SHP77 (cell line): ENCODE measurements at regions not wholly inside any gene's neighbourhood (a gene's known extent, or its start where the extent isn't known, plus 50 kb on each side); places are given as distances from the start of the nearest gene placed in this dataset.
"Not testable (repeated sequence)": the region's sequence is repeated elsewhere in the genome, so short reads cannot be mapped to it uniquely, and the experiment has no call there.

Experiments used
- DNase-seq, 2 experiments: peaks; one replicate each; lab custom pipeline; 2025; lab: John Stamatoyannopoulos, UW

DNA sequence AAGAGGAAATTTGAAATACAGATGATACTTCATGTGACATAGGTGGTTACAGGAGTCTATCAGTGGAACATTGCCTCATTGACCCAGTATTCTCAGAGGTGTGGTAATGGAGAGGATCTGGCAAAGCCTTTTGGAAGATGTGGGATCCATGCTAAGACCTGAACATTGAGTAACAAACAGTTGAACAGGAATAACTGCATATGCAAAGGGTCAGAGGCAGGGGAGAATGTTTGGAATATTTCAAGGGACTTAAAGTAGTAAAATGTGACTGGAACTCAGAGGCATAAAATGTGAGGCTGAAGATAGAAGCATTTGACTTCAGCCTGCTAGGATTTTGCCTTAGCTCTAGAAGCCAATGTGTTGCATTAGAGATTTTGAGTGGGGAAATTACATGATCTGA is 300.2 kb upstream of the ETAA1 start:
- no peak for DNase-seq

DNA sequence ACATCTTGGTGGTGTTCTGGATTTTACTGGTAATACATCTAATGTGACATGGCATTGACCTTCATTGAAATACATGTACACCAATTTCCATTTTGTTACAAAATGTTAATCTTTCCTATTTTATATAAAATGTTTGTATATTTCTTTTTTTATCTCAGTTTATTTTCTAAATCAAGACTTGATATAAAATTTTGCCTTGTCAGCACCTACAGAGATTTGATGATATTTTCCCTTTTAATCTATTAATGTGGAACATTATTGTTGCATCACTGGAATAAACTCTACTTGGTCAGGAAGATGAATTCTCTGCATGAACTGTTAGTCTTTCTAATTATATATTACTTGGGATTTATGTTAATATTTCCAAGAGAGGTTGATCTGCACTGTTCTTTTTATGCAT is 294.0 kb upstream of the ETAA1 start:
- DNase-seq = no peak

DNA sequence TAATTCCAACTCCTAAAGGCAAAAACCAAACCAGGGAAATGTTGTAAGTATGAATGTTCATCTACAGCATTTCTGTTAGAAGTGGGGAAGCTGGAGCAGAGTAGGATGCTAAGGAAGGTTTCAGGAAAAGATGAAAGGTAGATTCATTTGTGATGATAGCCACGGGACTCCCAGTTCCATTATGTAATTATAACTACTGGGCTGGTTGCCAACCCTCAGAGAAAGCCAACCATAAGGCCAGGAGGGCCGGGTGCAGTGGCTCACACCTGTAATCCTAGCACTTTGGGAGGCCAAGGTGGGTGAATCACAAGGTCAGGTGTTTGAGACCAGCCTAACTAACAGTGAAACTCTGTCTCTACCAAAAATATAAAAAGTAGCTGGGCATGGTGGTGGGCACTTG is 288.9 kb upstream of the ETAA1 start:
- DNase-seq = peak; percentile 3 to 10

DNA sequence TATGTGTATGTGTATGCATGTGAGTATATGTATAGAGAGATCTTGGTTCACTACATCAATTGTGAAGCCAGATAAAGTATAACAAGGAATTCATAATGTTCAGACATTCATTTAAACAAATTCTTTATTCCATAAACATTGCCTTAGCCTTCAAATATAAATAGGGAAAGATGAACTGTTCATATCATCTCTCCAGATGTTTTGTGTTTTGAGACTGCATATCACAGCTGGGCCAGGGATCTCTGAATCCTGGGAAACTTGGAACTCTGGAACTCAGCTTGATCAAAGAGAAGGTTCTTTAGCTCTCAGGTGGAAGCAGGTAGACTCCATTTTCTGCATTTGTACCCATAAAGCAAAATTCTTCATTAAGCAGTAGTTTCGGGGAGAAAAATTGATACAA is 272.6 kb upstream of the ETAA1 start:
- no peak for DNase-seq

DNA sequence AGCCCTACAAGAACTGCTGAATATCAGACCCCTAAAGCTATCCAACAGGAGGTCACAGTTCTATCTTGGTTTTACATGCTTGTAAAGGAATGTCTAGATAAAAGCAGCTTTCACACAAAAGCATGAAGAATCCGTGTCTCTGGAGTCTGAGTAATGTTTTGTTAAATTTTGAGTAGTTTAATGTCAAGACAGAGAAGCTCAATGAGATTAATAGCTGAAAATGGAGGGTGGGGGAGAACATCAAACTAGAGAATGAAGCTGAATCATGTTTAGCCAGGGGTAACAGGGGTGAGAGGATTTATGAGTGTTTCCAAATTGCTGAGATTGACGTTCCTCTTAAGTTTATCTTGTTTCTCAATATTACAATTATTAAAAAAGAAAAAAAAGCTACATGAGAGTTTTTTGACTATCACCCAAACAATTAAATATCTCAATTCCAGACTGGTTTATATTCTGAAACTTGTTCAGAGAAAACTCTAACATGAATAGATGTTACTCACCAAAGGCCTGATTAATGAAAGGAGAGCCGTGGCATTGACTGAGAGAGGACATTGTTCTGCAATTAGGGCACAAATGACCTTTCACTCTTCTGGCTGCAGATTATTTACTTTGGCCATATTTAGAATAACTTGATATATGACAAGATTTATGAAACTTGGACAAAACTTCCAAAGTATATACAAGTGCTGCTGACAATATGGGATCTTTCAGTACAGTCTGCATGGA is 266.4 kb upstream of the ETAA1 start:
- DNase-seq = no peak

DNA sequence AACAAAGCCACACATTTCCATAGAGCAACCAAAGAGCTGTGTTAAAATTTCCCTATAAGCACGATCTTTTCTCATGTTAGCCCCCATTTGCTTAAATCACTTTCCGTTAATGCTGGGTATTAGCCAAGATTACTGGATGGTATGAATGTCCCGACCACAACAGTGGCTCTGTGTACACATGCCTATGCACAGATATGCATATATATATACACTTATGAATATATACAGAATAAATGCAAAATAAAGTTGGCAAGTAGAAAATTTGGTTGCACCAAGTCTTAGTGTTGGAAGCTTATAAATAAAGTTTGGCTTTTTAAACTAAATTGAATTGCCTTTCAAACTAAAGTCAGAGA is 265.9 kb upstream of the ETAA1 start:
- DNase-seq = no peak

DNA sequence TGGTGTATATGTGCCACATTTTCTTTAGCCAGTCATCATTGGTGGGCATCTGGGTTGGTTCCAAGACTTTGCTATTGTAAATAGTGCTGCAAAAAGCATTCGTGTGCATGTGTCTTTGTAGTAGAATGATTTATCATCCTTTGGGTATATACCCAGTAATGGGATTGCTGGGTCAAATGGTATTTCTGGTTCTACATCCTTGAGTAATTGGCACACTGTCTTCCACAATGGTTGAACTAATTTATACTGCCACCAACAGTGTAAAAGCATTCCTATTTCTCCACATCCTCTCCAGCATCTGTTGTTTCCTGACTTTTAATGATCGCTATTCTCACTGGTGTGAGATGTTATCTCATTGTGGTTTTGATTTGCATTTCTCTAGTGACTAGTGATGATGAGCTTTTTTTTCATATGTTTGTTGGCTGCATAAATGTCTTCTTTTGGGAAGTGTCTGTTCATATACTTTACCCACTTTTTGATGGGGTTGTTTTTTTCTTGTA is 264.6 kb upstream of the ETAA1 start:
- DNase-seq = not testable (repeated sequence)

DNA sequence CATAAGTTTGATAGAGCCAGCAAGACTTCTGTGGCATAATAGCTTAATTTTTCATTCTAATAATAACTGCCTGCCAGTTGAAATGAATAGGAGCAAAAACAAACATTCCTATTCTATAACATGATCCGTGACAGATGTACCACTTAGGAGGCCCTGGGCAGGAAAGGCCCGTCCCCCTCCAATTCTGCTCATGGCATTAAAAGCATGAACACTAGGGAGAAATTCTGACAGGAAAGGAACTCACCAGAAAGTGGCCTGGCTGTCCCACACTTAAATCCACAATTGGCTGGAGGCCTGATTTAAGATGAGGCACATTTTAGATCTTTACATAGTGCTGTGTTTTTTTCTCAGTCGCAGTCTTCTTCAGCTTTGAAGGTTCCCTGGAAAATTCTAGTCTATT is 261.9 kb upstream of the ETAA1 start:
- DNase-seq = no peak

DNA sequence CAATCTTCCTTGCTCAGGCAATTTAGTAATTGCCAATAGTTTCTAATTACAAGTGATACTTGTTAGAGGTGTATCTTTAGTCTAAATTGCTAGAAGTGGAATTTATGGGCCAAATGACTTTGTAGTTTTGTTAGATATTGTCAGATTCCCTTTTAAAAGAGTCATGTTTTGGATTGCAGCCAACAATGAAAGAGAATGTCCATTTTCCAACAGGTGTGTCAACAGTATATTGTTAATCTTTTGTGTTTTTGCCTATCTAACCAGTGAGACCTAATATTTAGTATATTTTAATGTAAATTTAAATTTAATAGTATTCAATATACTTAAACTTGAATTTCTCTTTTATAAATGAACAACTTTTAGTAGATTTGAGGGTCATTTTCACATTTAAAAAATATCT is 259.4 kb upstream of the ETAA1 start:
- peak; percentile 22 to 39 for DNase-seq

DNA sequence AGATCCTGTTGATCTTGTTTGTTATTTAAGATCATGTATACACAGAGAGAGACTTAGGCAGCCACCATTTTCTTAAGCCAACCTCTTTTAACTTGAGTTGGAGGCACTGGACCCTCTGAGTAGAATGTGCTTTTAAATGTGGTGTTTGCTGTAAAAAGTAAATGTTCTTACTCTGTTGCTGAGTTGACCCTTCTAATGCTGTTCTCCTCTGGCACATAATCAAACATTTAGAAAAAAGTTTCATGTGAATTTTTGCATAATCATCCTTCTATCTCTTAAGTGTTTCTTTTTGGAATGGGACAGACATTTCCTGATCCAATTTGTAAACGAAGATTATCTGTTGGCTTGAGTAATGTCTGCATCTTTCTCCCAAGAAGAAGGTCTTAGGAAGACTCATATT is 255.1 kb upstream of the ETAA1 start:
- DNase-seq = no peak

DNA sequence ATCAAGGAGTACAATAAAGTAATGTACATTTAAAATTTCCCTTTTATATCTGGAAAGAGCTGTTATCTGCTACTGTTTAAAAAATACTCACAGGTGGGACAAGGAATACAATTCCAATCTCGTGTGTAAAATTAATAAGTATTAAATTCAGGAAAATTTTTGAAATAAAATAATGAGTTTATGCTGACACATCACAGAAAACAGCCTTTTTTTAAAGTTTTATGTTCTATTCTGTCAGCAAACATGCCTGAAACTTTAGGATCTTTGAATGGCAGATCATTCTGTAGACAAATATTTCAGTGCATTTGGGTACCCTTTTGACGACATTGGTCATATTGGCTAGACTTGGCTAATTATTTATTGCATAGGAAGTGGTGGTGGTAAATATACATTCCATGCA is 254.4 kb upstream of the ETAA1 start:
- no peak for DNase-seq

DNA sequence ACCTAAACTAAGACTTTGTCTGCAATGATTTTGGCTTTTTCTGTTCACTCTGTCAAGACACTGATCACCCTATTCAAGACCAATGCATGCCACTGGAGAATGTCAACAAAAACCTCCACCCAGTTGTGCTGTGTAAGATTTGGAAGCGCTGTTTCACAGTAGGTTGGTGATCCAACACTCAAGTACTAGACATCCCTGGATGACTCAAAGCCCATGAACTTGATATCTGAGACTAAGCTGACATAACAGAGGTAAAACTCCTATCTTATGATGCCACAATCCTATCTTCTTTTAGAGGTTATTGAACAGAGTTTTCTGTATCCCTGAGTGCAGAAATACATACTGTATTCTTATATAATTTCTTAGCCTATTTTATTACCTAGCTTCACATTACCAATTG is 251.3 kb upstream of the ETAA1 start:
- DNase-seq = no peak

DNA sequence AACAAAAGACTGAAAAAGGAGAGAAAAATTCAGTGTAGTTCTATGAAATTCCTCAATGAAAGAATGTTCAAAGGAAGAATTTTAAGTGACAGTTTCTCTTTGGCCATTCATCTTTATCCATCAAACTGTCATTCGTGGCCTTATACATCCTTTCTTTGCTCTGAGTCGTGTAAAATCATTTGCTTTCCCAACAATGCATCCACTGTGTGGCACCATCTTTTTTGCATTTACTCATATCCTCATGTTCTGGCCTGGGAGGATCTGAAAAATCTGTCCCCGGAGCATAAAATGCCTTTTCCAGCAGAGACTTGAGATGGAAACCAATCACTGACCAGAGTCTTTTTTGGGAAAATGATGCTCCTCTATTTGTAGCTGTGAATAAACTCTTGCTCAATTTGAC is 240.3 kb upstream of the ETAA1 start:
- DNase-seq = no peak

DNA sequence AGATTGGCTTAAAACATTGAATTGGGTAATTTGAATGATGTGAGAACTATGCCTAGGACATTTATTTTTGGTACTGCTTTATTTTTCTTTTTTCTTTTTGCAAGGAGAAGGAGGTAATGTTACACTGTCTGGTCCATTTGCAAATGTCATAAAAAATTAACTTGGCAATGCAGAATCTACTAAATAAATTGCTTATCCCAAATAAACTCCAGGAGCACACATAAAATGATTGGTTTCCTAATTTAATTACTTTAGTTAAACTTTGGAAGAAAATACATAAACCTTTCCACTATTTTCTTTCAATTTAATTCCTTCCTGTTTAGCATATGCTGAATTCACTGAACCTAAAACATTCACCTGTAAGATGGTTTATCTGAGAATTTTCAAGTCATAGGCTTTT is 238.4 kb upstream of the ETAA1 start:
- DNase-seq = no peak

DNA sequence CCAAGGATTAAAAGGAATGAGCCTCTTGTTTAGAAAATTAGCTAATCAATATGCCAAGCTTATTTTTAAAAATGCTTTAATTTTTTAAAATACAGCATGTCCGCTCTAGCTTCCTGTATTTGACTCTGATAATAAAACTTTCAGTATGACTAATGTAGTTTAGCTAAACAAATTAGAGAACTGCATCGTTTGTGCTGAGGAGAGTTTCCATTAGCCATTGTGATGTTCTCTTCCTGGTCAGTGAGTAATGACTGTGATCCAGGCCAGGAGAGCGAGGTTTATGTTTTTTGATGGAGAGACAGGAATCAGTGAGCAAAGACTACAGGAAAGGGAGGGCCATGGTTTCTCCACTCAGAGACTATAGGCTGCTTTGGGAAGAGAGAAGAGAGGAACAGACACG is 237.2 kb upstream of the ETAA1 start:
- no peak for DNase-seq

DNA sequence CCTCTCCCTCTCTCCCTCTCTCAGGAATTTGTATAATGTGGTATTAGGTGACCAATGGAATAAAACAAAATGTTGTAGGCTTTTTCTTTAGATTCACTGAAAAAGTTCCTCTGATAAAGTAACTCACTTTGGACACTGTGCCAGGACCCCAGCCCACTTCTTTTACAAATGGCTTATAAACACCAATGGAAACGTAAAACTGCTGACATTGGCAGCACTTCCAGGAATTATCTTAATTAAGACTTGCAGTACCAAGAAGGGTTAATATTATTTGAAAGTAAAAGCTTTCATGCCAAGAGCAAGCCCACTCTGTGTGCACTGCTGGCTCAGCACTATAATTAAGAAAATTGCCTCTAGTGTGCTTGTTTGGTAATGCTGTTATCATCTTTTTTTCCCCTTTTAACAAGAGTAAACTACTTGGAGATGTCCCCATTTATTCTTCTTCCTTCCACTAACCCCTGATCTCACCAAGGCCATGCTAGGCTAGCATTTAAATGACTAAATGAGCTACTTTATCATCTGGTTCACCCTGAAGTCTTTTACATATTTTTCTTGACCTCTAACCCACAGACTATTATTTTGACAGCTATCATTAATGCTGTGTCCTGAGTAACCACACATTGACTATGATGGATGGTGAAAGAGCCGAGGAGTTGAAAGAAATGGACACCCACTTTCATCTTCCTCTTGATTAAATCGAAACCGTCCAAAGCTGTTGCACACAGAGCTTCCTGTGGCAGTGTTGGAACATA is 232.2 kb upstream of the ETAA1 start:
- DNase-seq = no peak

DNA sequence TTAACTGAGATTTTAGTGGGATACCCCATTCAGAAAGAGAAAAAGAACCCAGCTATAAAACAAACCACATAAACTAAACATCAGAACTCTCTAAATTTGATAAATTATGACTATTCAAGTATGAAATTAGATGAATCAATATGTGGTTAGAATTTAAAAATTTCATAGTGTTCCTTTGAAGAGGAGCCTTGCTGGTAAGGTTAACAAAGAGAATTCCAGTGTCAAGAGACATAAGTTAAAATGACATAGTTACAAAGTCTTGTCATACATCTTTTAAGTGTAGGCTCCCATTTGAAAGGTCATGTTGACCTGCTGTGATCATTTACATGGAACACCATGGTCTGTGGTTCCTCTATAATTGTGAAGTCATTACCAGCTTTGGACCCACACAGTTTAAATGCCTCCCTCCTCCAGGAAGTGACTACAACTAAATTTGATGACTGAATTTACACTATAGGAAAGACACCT is 231.6 kb upstream of the ETAA1 start:
- no peak for DNase-seq

DNA sequence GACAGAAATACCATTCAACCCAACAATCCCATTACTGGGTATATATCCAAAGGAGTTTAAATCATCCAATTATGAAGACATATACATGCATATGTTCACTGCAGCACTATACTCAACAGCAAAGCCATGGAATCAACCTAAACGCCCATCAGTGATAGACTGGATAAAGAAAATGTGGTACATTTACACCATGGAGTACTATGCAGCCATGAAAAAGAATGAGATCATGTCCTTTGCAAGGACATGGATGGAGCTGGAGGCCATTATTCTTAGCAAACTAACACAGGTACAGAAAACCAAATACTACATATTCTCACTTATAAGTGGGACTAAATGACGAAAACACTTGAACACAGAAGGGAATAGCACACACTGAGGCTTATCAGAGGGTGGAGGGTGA is 230.6 kb upstream of the ETAA1 start:
- not testable (repeated sequence) for DNase-seq

DNA sequence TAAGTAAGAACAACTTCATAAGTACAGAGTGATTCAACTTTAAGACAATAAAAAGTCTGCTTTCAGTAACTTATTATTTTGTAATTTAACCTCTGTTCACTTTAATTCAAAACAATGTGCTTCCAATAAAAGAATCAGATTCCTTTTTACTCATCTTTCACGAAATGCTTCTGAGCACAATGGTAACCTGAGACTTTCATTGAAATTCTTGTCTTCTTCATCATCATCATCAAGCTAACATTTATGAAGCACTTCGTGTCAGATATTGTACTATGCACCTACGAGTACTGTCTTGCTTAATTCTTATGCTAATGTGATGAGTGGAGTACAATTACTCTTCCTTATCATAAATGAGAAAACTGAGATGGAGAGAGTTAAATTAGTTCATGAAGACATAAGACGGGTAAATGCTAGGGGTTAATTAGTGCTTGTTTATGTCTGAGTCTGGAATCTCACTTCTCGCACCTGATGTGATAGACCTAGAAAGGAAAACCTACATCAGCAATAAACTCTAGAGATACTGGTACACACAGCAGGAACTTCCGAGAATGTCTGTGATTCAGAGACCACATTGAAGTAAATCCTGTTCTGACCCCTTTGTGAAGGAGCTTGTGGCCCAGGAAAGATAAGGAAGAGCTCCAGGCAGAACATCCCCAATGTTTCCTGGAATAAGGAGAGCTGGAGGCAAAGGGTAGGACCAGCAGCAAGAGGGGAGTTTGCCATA is 227.6 kb upstream of the ETAA1 start:
- no peak for DNase-seq

DNA sequence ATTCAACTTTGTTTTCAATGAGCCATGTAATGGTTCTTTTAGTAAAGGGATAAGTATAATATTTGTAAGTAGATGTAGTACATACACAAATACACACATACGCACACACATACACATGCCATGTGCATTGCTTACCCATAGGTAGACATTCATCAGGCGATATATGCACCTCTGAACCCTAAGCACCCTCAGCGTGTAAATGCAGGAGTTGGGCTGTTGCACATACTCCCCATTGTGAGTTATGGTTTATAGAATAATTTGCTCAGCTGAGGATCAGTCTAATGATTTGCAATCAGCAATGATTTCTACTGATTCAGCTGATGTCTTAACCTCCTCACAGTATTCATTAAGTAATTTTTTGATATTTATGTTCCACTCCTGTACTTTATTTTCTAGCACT is 217.6 kb upstream of the ETAA1 start:
- DNase-seq = no peak

DNA sequence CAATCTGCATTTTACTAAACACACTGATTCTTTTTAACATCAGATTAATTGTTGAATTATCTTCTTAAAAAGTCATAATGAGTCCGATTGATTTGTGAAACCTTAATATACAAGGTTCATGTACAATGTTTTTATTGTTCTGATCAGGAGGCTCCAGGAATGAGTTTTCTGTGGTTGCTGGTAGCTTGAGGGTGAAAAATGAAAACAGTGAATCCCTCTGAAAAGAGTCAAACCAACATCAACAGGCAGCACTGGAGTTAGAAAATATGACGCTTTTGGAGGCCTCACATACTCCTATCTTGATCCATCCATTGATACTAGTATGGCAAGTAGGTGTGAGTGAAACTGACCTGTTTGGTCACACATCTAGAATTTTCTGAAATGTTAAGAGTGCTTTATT is 216.3 kb upstream of the ETAA1 start:
- DNase-seq = no peak

DNA sequence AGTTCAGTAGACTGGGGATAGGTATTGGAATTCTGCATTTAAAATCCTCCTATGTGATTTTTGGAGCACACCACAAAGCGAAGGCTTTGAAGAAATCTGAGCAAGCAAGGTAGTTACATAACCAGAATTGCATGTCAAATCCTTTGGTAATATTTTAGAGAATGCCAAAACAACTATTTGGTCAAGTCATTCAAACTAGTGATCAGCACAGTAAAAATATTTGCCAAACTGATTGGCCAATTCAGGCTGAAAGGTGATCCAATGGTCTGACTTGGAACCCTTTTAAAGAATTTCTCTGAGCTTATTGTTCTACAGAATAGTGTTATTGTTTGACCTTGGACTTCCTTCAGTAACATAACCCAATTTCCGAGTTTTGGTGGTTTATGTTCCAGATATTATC is 214.2 kb upstream of the ETAA1 start:
- DNase-seq = no peak

DNA sequence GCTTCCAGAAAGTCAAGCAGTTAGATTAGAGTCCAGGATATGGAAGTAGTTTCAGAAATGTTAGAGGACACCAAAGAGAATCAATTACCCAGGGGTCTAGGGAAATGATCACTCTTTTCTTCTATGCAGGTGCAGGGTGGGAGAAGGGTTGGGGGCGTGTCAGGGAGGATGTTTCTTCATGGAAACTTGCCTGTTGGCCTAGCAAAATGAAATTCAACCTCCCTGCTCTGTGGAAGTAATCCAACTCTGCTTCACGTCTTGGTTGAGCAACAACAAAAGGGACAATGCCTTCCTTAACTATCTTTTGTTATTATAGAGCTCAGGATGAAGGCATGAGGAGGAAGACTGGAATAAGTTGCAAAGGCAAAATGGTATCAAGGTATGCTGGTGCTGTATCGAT is 210.8 kb upstream of the ETAA1 start:
- DNase-seq = no peak
